Mucosa of descending colon (tissue), 3 donors: ENCODE measurements at regions not wholly inside any gene's neighbourhood (a gene's known extent, or its start where the extent isn't known, plus 50 kb on each side); places are given as distances from the start of the nearest gene placed in this dataset.

Experiments used
- ATAC-seq: fragments of 200-7000 bp; cut with Tn5 transposase; one replicate; pipeline ENCODE4 v1.9.1; 2020; ENCODE audit warnings: mild to moderate bottlenecking, moderate library complexity
- DNase-seq, 3 donors: peaks; one replicate each; pipeline ENCODE4 v3.0.0-alpha.2; 2020
- H3K36me3 ChIP-seq: fragments of 200-600 bp; one replicate; pipeline ENCODE4 v1.8.0; 2021; ENCODE audit warnings: low read depth, mild to moderate bottlenecking
- H3K4me1 ChIP-seq: fragments of 200-600 bp; one replicate; pipeline ENCODE4 v1.8.0; 2021; ENCODE audit warnings: low read depth, mild to moderate bottlenecking
- H3K4me3 ChIP-seq: fragments of 200-600 bp; one replicate; pipeline ENCODE4 v1.8.0; 2021; ENCODE audit warnings: mild to moderate bottlenecking
- H3K9me3 ChIP-seq: fragments of 200-600 bp; one replicate; pipeline ENCODE4 v1.8.0; 2021; ENCODE audit warnings: mild to moderate bottlenecking
- intact Hi-C, 2 donors: fragments of 100-400 bp; cut with DNase I in 1 of 2; cut with micrococcal nuclease in 1 of 2; formaldehyde crosslinking; loops; one replicate each; pipeline versions ENCODE4 v1.11.0 to v1.11.1; 2022; cut with DNase I, micrococcal nuclease
- TF ChIP-seq, protein P1 (sequence below): fragments of 200-600 bp; IDR thresholded peaks from one replicate; pipeline ENCODE4 v1.8.0; 2022; ENCODE audit warnings: antibody characterized with exemption, mild to moderate bottlenecking
- donor health status: DM: no; HTN: no; CAD: no; lungs with moderate emphysema.
- donor health status: DM: no; HTN: no; CAD: no.
- donor health status: DM: no; HTN: yes; CAD: no.

DNA sequence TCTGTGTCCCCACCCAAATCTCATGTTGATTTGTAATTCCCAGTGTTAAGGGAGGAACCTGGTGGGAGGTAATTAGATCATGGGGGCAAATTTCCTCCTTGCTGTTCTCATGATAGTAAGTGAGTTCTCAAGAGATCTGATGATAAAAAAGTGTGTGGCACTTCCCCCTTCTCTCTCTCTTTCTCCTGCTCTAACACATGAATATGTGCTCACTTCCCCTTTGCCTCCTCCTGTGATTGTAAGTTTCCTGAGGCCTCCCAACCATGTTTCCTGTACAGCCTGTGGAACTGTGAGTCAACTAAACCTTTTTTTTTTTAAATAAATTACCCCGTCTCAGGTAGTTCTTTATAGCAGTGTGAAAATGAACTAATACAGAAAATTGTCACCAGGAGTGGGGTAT is 380.0 kb downstream of the MEIS1 start:
- H3K4me1 ChIP-seq = no peaks in the 10 kb centered on the region
- H3K4me3 ChIP-seq = no peak overlapping the region
- DNase-seq (no peak), ATAC-seq (no peak)
- H3K9me3 ChIP-seq = no peaks in the 10 kb centered on the region
- intact Hi-C loops = no loop called here
- TF ChIP-seq, protein P1, sequence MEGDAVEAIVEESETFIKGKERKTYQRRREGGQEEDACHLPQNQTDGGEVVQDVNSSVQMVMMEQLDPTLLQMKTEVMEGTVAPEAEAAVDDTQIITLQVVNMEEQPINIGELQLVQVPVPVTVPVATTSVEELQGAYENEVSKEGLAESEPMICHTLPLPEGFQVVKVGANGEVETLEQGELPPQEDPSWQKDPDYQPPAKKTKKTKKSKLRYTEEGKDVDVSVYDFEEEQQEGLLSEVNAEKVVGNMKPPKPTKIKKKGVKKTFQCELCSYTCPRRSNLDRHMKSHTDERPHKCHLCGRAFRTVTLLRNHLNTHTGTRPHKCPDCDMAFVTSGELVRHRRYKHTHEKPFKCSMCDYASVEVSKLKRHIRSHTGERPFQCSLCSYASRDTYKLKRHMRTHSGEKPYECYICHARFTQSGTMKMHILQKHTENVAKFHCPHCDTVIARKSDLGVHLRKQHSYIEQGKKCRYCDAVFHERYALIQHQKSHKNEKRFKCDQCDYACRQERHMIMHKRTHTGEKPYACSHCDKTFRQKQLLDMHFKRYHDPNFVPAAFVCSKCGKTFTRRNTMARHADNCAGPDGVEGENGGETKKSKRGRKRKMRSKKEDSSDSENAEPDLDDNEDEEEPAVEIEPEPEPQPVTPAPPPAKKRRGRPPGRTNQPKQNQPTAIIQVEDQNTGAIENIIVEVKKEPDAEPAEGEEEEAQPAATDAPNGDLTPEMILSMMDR = no peak
- no peaks in the 10 kb centered on the region for H3K36me3 ChIP-seq

DNA sequence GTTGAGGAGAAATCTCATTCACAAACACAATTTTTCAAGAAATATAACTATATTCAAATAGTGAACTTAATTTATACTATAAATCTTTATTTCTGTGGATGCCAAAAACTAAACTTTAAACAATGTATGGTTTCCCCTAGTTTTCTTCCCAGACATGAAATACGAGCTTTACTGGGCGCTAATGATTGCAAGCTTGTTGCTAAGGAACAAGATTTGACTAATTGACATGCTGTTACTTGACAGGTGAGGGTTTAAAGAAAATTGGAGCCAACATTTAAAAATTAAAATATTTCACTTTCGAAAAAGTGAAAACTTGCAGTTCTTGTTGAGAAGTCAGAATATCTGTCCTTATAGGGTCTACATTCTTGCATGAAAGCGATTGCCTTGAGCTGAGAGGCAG is 381.0 kb downstream of the MEIS1 start:
- no peak for DNase-seq
- no peaks in the 10 kb centered on the region for H3K4me1 ChIP-seq
- intact Hi-C loops = no loop called here
- ATAC-seq = no peak
- no peaks in the 10 kb centered on the region for H3K9me3 ChIP-seq
- no peaks in the 10 kb centered on the region for H3K36me3 ChIP-seq
- TF ChIP-seq, protein P1 = no peak
- H3K4me3 ChIP-seq = no peak overlapping the region

DNA sequence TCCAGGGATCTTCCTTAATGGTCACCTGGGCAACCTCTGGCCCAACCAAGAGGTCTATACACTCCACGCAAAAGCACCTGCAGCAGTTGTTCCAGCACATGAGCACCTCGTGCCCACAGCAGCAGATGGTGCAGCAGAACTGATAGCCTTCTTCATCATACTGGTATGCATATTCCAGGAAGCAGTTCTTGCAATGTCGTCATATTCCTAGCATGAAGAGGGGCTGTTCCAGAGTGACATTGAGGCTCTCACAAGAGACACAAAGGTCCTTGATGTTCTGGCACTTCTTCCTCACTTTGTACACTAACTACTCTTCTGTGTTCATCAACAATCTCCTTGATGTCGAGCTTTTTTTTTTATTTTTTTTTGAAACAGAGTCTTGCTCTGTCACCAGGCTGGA is 386.2 kb downstream of the MEIS1 start:
- Histone ChIP-seq H3K9me3 (no peaks in the 10 kb centered on the region), H3K4me1 (no peaks in the 10 kb centered on the region), H3K36me3 (no peaks in the 10 kb centered on the region), H3K4me3 (no peak overlapping the region)
- DNase-seq = no peak
- intact Hi-C loops = no loop called here
- no peak for ATAC-seq
- TF ChIP-seq, protein P1 = no peak

DNA sequence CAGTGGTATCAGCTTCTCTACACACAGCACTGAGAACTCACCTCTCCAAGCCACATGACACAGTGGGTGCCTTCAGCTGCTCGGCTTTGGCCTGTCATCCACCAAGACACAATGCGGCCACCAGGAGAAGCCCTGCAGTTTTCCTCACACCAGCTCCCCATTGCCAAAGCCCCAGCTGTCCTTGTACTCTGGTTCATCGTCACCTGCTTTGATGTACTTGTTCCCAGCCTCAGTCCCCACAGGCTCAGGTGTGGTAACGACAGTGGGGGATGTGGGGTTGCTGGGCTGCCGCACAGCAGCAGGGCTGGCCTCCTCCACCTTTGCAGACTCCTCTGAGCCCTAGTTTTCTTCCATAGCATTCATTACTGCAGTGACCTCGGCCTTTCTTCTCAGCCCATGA is 387.3 kb downstream of the MEIS1 start:
- H3K4me3 ChIP-seq = no peak overlapping the region
- H3K36me3 ChIP-seq = no peaks in the 10 kb centered on the region
- ATAC-seq (no peak), DNase-seq (no peak)
- H3K4me1 ChIP-seq = no peaks in the 10 kb centered on the region
- no peaks in the 10 kb centered on the region for H3K9me3 ChIP-seq
- TF ChIP-seq, protein P1 = no peak
- intact Hi-C loops = no loop called here

DNA sequence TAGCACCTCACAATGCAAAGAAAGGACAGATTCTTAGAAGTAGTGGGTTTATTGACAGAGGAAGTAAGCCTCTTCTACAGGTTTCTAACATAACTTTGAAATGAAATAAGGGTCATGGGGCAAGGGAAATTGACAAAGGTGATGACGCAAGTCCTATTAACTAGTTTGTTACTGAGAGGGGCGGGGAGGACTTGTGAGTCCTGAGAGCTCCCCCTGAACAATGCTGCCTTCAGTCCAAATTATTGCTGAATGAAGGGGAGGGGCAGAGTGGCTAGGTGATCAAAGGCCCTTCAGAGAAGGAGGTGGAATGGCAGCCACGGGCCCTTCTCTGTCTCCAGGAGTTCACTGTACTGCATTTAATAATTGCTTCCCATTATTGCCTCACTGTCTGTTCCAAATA is 390.0 kb downstream of the MEIS1 start:
- TF ChIP-seq, protein P1 = no peak
- Histone ChIP-seq H3K4me1 (no peaks in the 10 kb centered on the region), H3K36me3 (no peaks in the 10 kb centered on the region), H3K4me3 (no peak overlapping the region), H3K9me3 (no peaks in the 10 kb centered on the region)
- no peak for ATAC-seq
- intact Hi-C loops = no loop called here
- no peak for DNase-seq

DNA sequence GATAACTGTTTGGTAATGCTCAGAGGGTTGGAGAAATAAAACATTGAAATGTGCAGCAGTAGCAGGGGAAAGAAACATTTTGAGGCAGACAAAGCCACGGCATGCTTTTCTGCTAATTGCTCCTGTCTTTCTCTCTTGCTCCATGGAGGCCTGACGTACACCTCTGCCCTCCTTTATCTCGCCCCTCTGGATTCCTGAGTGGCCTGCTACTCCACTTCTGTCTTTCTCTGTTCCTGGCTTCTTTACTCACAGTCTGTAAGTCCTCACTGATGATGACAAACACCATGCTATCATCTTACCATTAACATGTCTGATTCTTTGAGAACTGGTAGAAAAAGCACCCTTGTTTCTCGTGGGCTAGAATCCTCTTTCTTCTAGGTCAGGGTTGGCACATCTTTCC is 392.9 kb downstream of the MEIS1 start:
- intact Hi-C loops = no loop called here
- no peak overlapping the region for H3K4me3 ChIP-seq

More for the DNA sequence above, 392.9 kb downstream of the MEIS1 start:
- Histone ChIP-seq H3K36me3 (no peaks in the 10 kb centered on the region), H3K4me1 (no peaks in the 10 kb centered on the region), H3K9me3 (no peaks in the 10 kb centered on the region)
- TF ChIP-seq, protein P1 = no peak
- DNase-seq (no peak), ATAC-seq (no peak)
